ENCODE measurements at regions not wholly inside any gene's neighbourhood (a gene's known extent, or its start where the extent isn't known, plus 50 kb on each side); places are given as distances from the start of the nearest gene placed in this dataset.

DNA sequence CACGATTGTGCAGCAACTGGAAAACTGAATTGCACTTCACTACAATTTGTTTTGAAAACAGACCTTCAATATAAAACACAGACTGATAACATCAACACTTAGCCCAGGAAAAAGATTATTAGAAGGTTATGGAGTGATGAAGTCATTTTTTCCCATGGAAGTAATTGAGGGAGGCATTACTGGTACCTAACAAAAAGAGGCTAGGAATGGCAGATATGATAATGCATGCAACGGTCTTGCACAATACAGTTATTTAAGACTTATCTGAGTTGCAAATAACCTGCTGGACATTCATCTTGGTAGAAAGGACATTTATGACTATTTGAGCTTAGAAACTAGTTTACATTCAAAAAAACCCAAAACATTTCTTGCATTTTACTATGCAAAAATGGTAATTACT lies 1031.9 kb downstream of the FAT4 start:
- dilution Hi-C loops (cut with MboI; ENCODE audit: extremely low pct_ligation_motif_present, low sequenced_read_pairs) (no loop called here), intact Hi-C loops (cut with micrococcal nuclease) (no loop called here)
- H4K20me1 ChIP-seq (replicated peaks; ENCODE audit: control insufficient read depth, extremely low read depth, insufficient read depth, low read length) = no peaks in the 10 kb centered on the region
- H3K4me2 ChIP-seq (ENCODE audit: insufficient read depth, low read length) = no peak overlapping the region
- no peaks in the 10 kb centered on the region for H3K36me3 ChIP-seq (ENCODE audit: control insufficient read depth in 2 of 2, extremely low read depth in 1 of 2, insufficient read depth in 2 of 2, low read length in 2 of 2)
- ChIA-PET CTCF (no interaction called here), POLR2A (no interaction called here)
- no peak for FAIRE-seq
- no peaks in the 10 kb centered on the region for H3K79me2 ChIP-seq (ENCODE audit: control insufficient read depth, insufficient read depth, low read length)
- H3K9me1 ChIP-seq (replicated peaks; ENCODE audit: control insufficient read depth, extremely low read depth, insufficient read depth, low read length) = peaks cover 2% of the 10 kb centered on the region
- DNase-seq (ENCODE audit: low read depth, low spot score) = no peak
- no peaks in the 10 kb centered on the region for H3K27me3 ChIP-seq (ENCODE audit: control insufficient read depth in 2 of 2, insufficient read depth in 2 of 2, low read length in 2 of 2)
- H3K4me3 ChIP-seq (replicated peaks in 1 of 3; ENCODE audit: insufficient read depth in 1 of 3, low read depth in 1 of 3, low read length in 3 of 3) = no peak overlapping the region
- TF ChIP-seq MYC (IDR thresholded peaks at IDR 0.05; ENCODE audit: low read depth, low read length) = no peak
- no peak for TF ChIP-seq EZH2 (IDR thresholded peaks at IDR 0.05; ENCODE audit: borderline replicate concordance, low read depth, low read length, severe bottlenecking)
- TF ChIP-seq MAX (IDR thresholded peaks at IDR 0.05; ENCODE audit: insufficient read depth, insufficient read length) = no peak
- TF ChIP-seq POLR2A (IDR thresholded peaks at IDR 0.05; ENCODE audit: low read depth, low read length) = no peak
- TF ChIP-seq GATA2 (IDR thresholded peaks at IDR 0.05; ENCODE audit: insufficient read depth, insufficient read length, low read depth, low read length) = no peak
- no peak for TF ChIP-seq JUN (IDR thresholded peaks at IDR 0.05; ENCODE audit: borderline replicate concordance, insufficient read depth, insufficient read length, low read depth)
- no peak for TF ChIP-seq FOS (IDR thresholded peaks at IDR 0.05; ENCODE audit: borderline replicate concordance, insufficient read depth, low read length)
- TF ChIP-seq, protein P1, sequence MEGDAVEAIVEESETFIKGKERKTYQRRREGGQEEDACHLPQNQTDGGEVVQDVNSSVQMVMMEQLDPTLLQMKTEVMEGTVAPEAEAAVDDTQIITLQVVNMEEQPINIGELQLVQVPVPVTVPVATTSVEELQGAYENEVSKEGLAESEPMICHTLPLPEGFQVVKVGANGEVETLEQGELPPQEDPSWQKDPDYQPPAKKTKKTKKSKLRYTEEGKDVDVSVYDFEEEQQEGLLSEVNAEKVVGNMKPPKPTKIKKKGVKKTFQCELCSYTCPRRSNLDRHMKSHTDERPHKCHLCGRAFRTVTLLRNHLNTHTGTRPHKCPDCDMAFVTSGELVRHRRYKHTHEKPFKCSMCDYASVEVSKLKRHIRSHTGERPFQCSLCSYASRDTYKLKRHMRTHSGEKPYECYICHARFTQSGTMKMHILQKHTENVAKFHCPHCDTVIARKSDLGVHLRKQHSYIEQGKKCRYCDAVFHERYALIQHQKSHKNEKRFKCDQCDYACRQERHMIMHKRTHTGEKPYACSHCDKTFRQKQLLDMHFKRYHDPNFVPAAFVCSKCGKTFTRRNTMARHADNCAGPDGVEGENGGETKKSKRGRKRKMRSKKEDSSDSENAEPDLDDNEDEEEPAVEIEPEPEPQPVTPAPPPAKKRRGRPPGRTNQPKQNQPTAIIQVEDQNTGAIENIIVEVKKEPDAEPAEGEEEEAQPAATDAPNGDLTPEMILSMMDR (IDR thresholded peaks at IDR 0.05; ENCODE audit: extremely low read depth in 1 of 2, insufficient read depth in 1 of 2, low read depth in 1 of 2, low read length in 2 of 2) = no peak
- no peak for TF ChIP-seq POLR2AphosphoS5 (IDR thresholded peaks at IDR 0.05; ENCODE audit: insufficient read depth, low read depth, low read length)
- H3K9me3 ChIP-seq (replicated peaks; ENCODE audit: control insufficient read depth, insufficient read depth, low read length) = no peaks in the 10 kb centered on the region
- BruUV-seq (replicated peaks) = no TSS peak
- no peak overlapping the region for H3K27ac ChIP-seq (ENCODE audit: insufficient read depth, low read depth, low read length)
- no peak overlapping the region for H2AFZ ChIP-seq (ENCODE audit: low read depth, low read length)
- no peaks in the 10 kb centered on the region for H3K4me1 ChIP-seq (ENCODE audit: control insufficient read depth, extremely low read depth, insufficient read depth, low read length)
- H3K9ac ChIP-seq (replicated peaks; ENCODE audit: extremely low read depth, insufficient read depth, low read length) = no peak overlapping the region
